GM10266 (cell line): ENCODE measurements at regions not wholly inside any gene's neighbourhood (a gene's known extent, or its start where the extent isn't known, plus 50 kb on each side); places are given as distances from the start of the nearest gene placed in this dataset.

ENCODE experiments used
- DNase-seq: peaks from one replicate; pipeline ENCODE4 v3.0.0; 2012; ENCODE audit errors: extremely low spot score
- TF ChIP-seq, protein P1 (sequence below): IDR thresholded peaks from 2 replicates; pipeline ENCODE4 v1.5.1; 2012; ENCODE audit warnings: mild to moderate bottlenecking, low read depth; ENCODE audit not compliant: control insufficient read depth, insufficient read depth; ENCODE audit errors: missing control alignments

DNA sequence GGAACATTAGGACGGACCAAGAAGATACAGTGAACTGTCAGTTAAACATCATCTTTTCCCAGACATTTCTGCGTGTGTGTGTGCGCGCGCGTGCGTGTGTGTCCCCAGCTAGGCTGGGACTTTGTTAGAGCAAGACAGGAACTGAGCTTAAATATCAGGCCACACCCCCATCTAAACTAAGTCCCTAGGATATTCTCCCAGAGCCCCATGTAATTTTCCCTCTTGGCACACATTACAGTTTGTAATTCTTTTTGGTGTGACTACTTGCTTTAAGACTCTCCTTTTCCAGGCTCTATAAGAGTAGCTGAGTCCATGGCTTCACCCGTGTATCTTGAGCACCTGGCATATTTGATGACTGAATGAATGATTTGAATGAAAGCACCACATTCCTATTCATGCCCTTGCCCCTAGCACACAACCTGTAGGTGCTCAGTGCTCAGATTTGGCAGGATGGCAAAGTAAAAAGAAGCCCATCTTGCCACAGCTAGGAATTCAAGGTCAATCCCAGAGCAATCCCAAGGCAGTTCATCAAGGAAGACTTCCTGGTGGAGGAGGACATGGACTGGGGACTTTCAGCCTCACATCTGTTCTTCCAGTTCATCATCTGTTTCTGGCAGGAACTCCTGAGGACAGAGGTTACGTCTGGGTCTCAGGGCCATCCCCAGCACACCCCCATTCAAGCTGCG is 69.2 kb downstream of the MRPL14 start:
- TF ChIP-seq, protein P1, sequence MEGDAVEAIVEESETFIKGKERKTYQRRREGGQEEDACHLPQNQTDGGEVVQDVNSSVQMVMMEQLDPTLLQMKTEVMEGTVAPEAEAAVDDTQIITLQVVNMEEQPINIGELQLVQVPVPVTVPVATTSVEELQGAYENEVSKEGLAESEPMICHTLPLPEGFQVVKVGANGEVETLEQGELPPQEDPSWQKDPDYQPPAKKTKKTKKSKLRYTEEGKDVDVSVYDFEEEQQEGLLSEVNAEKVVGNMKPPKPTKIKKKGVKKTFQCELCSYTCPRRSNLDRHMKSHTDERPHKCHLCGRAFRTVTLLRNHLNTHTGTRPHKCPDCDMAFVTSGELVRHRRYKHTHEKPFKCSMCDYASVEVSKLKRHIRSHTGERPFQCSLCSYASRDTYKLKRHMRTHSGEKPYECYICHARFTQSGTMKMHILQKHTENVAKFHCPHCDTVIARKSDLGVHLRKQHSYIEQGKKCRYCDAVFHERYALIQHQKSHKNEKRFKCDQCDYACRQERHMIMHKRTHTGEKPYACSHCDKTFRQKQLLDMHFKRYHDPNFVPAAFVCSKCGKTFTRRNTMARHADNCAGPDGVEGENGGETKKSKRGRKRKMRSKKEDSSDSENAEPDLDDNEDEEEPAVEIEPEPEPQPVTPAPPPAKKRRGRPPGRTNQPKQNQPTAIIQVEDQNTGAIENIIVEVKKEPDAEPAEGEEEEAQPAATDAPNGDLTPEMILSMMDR: no peak
- DNase-seq: no peak

GRCh38 chr6:44057238-44057930 is 69.9 kb downstream of the MRPL14 start:
- DNase-seq: no peak
- TF ChIP-seq, protein P1: no peak

GRCh38 chr6:44056392-44057237 is 70.6 kb downstream of the MRPL14 start:
- TF ChIP-seq, protein P1: no peak
- DNase-seq: no peak

DNA sequence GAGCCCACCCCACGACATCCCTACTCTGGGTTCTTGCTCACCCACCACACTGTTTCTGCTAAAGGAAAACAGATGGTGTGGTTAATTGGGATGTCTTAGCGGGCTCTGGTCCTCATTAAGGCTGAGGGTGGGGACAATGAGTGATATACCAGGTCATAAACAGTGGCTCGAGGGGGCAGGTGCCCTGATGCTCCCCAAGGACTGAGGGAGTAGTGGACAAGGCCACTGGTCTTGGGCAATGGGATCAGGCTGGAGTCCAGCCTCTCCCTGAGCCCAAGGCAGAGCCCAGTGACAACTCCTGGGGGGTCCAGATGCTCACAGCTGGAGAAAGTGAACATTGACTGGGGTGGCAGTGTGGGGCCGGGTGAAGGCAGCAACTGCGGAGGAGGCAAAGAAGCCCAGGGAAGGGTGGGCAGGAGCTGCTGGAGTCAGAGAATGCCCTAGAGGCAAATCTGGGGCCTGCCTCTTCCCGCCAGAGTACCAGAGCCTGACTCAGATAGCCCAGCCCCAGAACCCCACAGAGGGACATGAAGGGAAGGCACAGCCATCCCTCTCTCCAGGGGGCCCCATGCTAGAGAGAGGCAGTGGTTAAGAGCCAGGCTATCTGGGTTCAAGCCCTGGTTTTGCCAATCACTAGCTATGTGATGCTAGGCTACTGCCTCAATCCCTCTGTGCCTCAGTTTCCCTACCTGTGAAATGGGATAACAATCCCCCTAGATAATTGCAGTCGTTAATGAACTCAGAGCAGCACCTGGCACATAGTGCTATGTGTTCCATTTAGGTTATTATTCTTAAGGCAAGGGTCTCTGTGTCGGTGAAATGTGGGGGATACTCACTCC is 72.3 kb downstream of the MRPL14 start:
- DNase-seq: no peak

DNA sequence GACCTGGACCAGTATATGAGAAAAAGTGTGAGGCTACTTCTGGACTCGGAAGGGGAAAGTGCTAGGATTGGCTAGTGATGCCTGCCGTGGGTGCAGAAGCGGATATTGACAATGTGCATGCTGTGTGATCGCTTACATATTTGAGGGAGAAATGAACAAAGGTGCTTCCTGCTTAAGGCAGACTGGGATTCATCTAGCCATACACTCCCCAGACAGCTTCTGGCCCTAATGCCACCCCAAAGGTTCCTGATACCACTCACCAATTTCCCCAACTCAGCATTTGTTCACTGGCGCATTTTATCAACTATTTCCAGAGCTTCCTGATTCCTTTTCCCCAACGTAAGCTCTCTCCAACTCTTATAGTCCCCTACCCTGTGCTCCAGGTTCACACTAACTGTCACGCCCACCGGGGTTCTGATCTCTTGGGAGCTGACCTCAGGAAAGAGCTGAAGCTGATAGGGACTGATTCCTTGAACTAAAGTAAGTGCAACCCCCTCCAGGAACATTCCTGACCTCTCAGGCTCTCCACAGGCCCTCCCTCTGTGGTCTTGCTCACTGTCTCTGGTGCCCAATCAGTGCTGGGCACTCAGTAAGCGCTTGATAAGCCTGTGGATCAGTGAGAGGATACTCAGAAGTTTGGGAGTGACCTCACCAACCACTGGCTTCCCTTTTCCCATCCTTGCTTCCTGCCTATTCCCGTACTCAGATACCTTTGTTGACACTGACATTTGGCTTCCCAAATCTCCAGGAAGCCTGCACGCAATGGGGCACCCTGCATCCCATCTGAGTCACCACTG is 73.3 kb downstream of the MRPL14 start:
- no peak for DNase-seq
- TF ChIP-seq, protein P1: no peak

More for the DNA sequence above, 72.3 kb downstream of the MRPL14 start:
- TF ChIP-seq, protein P1: no peak

DNA sequence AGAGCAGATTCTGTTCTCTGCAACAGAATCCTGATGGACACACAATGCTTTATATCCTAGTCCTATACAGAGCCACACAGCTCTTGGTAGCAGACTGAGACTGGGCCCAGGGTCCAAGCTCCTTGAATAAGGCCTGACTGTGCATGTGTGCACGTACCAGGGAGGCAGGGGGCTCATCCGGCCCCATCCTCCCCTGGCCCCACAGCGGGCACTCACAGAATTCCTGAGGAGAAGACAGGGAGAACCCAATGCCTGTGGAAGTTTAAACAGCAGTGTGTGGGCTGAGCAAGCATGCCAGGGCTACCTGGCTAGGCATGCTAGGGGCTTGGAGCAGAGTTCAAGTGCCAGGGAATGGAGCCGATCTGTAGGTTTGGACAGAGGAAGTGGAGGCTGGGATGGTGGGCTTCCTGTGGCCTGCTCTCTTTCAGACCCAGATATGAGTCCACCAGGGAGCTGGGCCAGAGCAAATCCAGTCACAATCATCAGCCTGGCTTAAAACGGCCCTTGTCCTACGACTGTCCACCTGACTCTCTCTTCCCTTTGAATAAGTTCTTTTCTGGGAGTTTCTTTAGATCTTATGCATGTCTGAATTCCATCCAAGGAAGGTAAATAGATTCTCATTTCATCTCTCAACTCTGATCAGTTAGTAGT is 74.0 kb downstream of the MRPL14 start:
- no peak for DNase-seq
- TF ChIP-seq, protein P1: no peak
